Keratinocyte (primary cell): ENCODE measurements at regions not wholly inside any gene's neighbourhood (a gene's known extent, or its start where the extent isn't known, plus 50 kb on each side); places are given as distances from the start of the nearest gene placed in this dataset.

Experiments used
- DNase-seq: peaks from one replicate; pipeline ENCODE4 v3.0.0-alpha.2; 2011; ENCODE audit warnings: low read depth, missing footprints, low spot score
- FAIRE-seq: peaks from 2 replicates; lab custom pipeline; 2011; peaks lifted over from hg19 to GRCh38; lab: Jason Lieb, UNC
- H2AFZ ChIP-seq: 2 replicates; pipeline ENCODE4 v1.6.0; 2012; ENCODE audit warnings: low read length, control low read depth, inconsistent platforms; ENCODE audit not compliant: control insufficient read depth
- H3K27ac ChIP-seq: 2 replicates; pipeline ENCODE4 v1.5.1; 2011; ENCODE audit warnings: low read length; ENCODE audit not compliant: control insufficient read depth, insufficient read depth
- H3K27me3 ChIP-seq: 3 replicates; pipeline ENCODE4 v1.6.0; 2011; ENCODE audit warnings: low read length; ENCODE audit not compliant: control insufficient read depth, insufficient read depth; ENCODE audit errors: extremely low read depth
- H3K36me3 ChIP-seq, 2 experiments: 2 replicates in 1 of 2; 3 replicates in 1 of 2; pipeline ENCODE4 v1.5.1; 2011; ENCODE audit warnings: low read length in 2 of 2, mild to moderate bottlenecking in 1 of 2; ENCODE audit not compliant: control insufficient read depth in 2 of 2, insufficient read depth in 2 of 2; ENCODE audit errors: extremely low read depth in 1 of 2
- H3K4me1 ChIP-seq: 3 replicates; pipeline ENCODE4 v1.5.1; 2011; ENCODE audit warnings: low read length; ENCODE audit not compliant: control insufficient read depth, insufficient read depth; ENCODE audit errors: extremely low read depth
- H3K4me2 ChIP-seq: 3 replicates; pipeline ENCODE4 v1.6.0; 2011; ENCODE audit warnings: low read depth, low read length; ENCODE audit not compliant: control insufficient read depth, insufficient read depth; ENCODE audit errors: extremely low read depth
- H3K4me3 ChIP-seq, 3 experiments: fragments of 200-600 bp in 1 of 3; sonication (generic) in 1 of 3; 2 replicates in 2 of 3; 3 replicates in 1 of 3; pipeline ENCODE4 v1.5.1; 2011 to 2016; ENCODE audit warnings: low read length in 3 of 3, mild to moderate bottlenecking in 3 of 3, control low read depth in 2 of 3, inconsistent platforms in 1 of 3, low read depth in 1 of 3, mixed read lengths in 1 of 3, mixed run types in 1 of 3, moderate library complexity in 1 of 3; ENCODE audit not compliant: control insufficient read depth in 2 of 3, insufficient read depth in 2 of 3; ENCODE audit errors: extremely low read depth in 1 of 3
- H3K79me2 ChIP-seq: 2 replicates; pipeline ENCODE4 v1.6.0; 2012; ENCODE audit warnings: low read length; ENCODE audit not compliant: control insufficient read depth, insufficient read depth
- H3K9ac ChIP-seq: 3 replicates; pipeline ENCODE4 v1.6.0; 2011; ENCODE audit warnings: low read length; ENCODE audit not compliant: control insufficient read depth, insufficient read depth; ENCODE audit errors: extremely low read depth
- H3K9me1 ChIP-seq: 3 replicates; pipeline ENCODE4 v1.6.0; 2011; ENCODE audit warnings: low read length; ENCODE audit not compliant: control insufficient read depth, insufficient read depth; ENCODE audit errors: extremely low read depth
- H3K9me3 ChIP-seq: 2 replicates; pipeline ENCODE4 v1.5.1; 2012; ENCODE audit warnings: low read depth, low read length; ENCODE audit not compliant: control insufficient read depth
- H4K20me1 ChIP-seq: 3 replicates; pipeline ENCODE4 v1.6.0; 2011; ENCODE audit warnings: low read length; ENCODE audit not compliant: control insufficient read depth, insufficient read depth; ENCODE audit errors: extremely low read depth
- EZH2 ChIP-seq: IDR thresholded peaks from one replicate; pipeline ENCODE4 v1.6.1; 2012; ENCODE audit warnings: inconsistent platforms, mild to moderate bottlenecking, low read length, moderate library complexity
- dilution Hi-C: fragments of 300-500 bp; cut with MboI; formaldehyde crosslinking; loops from one replicate; pipeline ENCODE4 v1.7.0; 2020; ENCODE audit warnings: low sequenced_read_pairs; ENCODE audit not compliant: extremely low pct_ligation_motif_present
- TF ChIP-seq, protein P1 (sequence below), 3 experiments: IDR thresholded peaks in 1 of 3; conservative IDR thresholded peaks in 1 of 3; optimal IDR thresholded peaks in 1 of 3; 2 replicates in 2 of 3; 3 replicates in 1 of 3; pipeline versions ENCODE3 to v1.5.1; 2011; ENCODE audit warnings: low read length in 3 of 3, mild to moderate bottlenecking in 3 of 3, moderate library complexity in 2 of 3, control low read depth in 1 of 3, inconsistent platforms in 1 of 3; ENCODE audit not compliant: insufficient read depth in 2 of 3; ENCODE audit errors: extremely low read depth in 1 of 3

DNA sequence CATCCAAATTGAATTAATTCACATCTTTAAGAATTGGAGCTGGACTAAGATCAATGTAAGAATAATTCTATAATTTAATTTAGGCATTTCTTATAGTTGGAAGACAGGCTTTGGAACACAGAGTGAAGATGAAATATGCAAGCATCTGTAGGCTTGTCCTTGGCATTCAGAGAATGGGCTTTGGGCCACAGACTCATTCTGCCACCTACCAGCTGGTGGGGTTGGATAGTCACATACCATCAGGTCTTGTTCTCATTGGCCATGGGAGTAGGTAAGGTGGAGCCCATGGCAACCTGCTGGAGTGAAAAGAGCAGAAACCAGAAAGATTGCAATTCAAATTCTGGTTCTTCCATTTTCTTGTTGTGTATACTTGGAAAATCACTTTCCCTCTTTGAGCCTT, 300.3 kb downstream of the CYRIA start:
- H3K9ac ChIP-seq: no peak overlapping the region
- no peak overlapping the region for H3K27ac ChIP-seq
- H3K4me1 ChIP-seq: no peaks in the 10 kb centered on the region
- no peak overlapping the region for H3K4me3 ChIP-seq
- H3K79me2 ChIP-seq: no peaks in the 10 kb centered on the region
- H3K36me3 ChIP-seq: no peaks in the 10 kb centered on the region
- FAIRE-seq (no peak), DNase-seq (no peak)
- H3K4me2 ChIP-seq: no peak overlapping the region
- no peaks in the 10 kb centered on the region for H4K20me1 ChIP-seq
- TF ChIP-seq, protein P1, sequence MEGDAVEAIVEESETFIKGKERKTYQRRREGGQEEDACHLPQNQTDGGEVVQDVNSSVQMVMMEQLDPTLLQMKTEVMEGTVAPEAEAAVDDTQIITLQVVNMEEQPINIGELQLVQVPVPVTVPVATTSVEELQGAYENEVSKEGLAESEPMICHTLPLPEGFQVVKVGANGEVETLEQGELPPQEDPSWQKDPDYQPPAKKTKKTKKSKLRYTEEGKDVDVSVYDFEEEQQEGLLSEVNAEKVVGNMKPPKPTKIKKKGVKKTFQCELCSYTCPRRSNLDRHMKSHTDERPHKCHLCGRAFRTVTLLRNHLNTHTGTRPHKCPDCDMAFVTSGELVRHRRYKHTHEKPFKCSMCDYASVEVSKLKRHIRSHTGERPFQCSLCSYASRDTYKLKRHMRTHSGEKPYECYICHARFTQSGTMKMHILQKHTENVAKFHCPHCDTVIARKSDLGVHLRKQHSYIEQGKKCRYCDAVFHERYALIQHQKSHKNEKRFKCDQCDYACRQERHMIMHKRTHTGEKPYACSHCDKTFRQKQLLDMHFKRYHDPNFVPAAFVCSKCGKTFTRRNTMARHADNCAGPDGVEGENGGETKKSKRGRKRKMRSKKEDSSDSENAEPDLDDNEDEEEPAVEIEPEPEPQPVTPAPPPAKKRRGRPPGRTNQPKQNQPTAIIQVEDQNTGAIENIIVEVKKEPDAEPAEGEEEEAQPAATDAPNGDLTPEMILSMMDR (optimal IDR thresholded peaks at IDR 0.05 in 1 of 3, IDR thresholded peaks at IDR 0.05 in 1 of 3, conservative IDR thresholded peaks at IDR 0.05 in 1 of 3; ENCODE audit: extremely low read depth in 1 of 3, insufficient read depth in 2 of 3, low read length in 3 of 3): no peak
- no peak for TF ChIP-seq EZH2
- no peaks in the 10 kb centered on the region for H3K9me3 ChIP-seq
- no peak overlapping the region for H2AFZ ChIP-seq
- H3K27me3 ChIP-seq: no peaks in the 10 kb centered on the region
- no peaks in the 10 kb centered on the region for H3K9me1 ChIP-seq
- dilution Hi-C loops: no loop called here

DNA sequence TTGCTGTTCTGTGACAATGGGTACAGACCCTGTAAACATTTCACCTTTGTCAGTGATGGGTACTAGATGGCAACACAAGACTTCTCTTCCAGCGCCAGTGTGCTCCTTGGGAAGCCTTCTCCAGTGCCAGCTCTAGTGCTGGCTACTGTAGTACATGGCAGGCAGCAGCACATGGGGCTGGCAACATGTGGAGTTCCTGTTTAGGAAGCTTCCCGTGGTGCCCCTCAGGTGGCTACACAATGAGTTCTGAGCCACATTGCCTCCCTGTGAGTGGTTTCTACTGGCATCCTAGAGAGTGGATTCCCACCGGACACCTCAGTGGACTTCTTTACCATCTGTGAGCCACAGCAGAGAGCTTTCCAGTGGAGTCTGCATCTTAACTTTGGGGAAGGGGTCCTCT, 302.1 kb downstream of the CYRIA start:
- H3K27me3 ChIP-seq: no peaks in the 10 kb centered on the region
- H3K9me3 ChIP-seq: no peaks in the 10 kb centered on the region
- dilution Hi-C loops: no loop called here
- no peaks in the 10 kb centered on the region for H3K9me1 ChIP-seq
- no peak overlapping the region for H3K27ac ChIP-seq
- no peak overlapping the region for H2AFZ ChIP-seq
- H3K36me3 ChIP-seq: no peaks in the 10 kb centered on the region
- no peaks in the 10 kb centered on the region for H4K20me1 ChIP-seq
- H3K9ac ChIP-seq: no peak overlapping the region
- DNase-seq (no peak), FAIRE-seq (no peak)
- TF ChIP-seq, protein P1 (optimal IDR thresholded peaks at IDR 0.05 in 1 of 3, IDR thresholded peaks at IDR 0.05 in 1 of 3, conservative IDR thresholded peaks at IDR 0.05 in 1 of 3; ENCODE audit: extremely low read depth in 1 of 3, insufficient read depth in 2 of 3, low read length in 3 of 3): no peak
- TF ChIP-seq EZH2: no peak
- no peak overlapping the region for H3K4me3 ChIP-seq
- no peaks in the 10 kb centered on the region for H3K79me2 ChIP-seq
- H3K4me2 ChIP-seq: no peak overlapping the region
- no peaks in the 10 kb centered on the region for H3K4me1 ChIP-seq
